IMR-90 (cell line): ENCODE measurements at regions not wholly inside any gene's neighbourhood (a gene's known extent, or its start where the extent isn't known, plus 50 kb on each side); places are given as distances from the start of the nearest gene placed in this dataset.

Experiments
- BHLHE40 ChIP-seq: fragments of 150-350 bp; IDR thresholded peaks from 2 replicates; pipeline ENCODE4 v1.6.1; 2016; ENCODE audit warnings: mild to moderate bottlenecking, low read depth, low read length
- CEBPB ChIP-seq: IDR thresholded peaks from 2 replicates; pipeline ENCODE4 v1.6.1; 2012; ENCODE audit warnings: low read depth, low read length, improper control_type of control experiment
- CHD1 ChIP-seq: IDR thresholded peaks from 2 replicates; pipeline ENCODE4 v1.6.1; 2012; ENCODE audit warnings: low read depth, low read length, improper control_type of control experiment
- CTCF ChIP-seq: conservative IDR thresholded peaks from 2 replicates; pipeline ENCODE4 v1.5.1; 2012; ENCODE audit warnings: mild to moderate bottlenecking, low read depth, low read length, improper control_type of control experiment
- MAFK ChIP-seq: IDR thresholded peaks from 2 replicates; pipeline ENCODE4 v1.6.1; 2012; ENCODE audit warnings: low read depth, low read length, improper control_type of control experiment
- MXI1 ChIP-seq: IDR thresholded peaks from 2 replicates; pipeline ENCODE4 v1.6.1; 2012; ENCODE audit warnings: low read depth, mild to moderate bottlenecking, low read length, moderate library complexity, borderline replicate concordance
- POLR2A ChIP-seq: IDR thresholded peaks from 2 replicates; pipeline ENCODE4 v1.6.1; 2012; ENCODE audit warnings: mild to moderate bottlenecking, low read depth, low read length
- RFX5 ChIP-seq: IDR thresholded peaks from 2 replicates; pipeline ENCODE4 v1.8.0; 2012; ENCODE audit warnings: low read depth, mild to moderate bottlenecking, low read length, moderate library complexity
- SMC3 ChIP-seq: fragments of 150-350 bp; IDR thresholded peaks from 2 replicates; pipeline ENCODE4 v1.6.1; 2016; ENCODE audit warnings: low read depth, mild to moderate bottlenecking, antibody characterized with exemption, low read length, moderate library complexity
- TF ChIP-seq, protein P1 (sequence below): fragments of 150-350 bp; IDR thresholded peaks from 2 replicates; pipeline ENCODE4 v1.6.1; 2017; ENCODE audit warnings: mild to moderate bottlenecking, antibody characterized with exemption, low read length, low read depth

GRCh38 chr10:88163572-88163971 is 300.1 kb downstream of the PTEN start:
- TF ChIP-seq POLR2A: no peak
- TF ChIP-seq CTCF: no peak
- no peak for TF ChIP-seq RFX5
- TF ChIP-seq BHLHE40: no peak
- TF ChIP-seq CHD1: no peak
- no peak for TF ChIP-seq MAFK
- TF ChIP-seq, protein P1, sequence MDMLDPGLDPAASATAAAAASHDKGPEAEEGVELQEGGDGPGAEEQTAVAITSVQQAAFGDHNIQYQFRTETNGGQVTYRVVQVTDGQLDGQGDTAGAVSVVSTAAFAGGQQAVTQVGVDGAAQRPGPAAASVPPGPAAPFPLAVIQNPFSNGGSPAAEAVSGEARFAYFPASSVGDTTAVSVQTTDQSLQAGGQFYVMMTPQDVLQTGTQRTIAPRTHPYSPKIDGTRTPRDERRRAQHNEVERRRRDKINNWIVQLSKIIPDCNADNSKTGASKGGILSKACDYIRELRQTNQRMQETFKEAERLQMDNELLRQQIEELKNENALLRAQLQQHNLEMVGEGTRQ: no peak
- TF ChIP-seq MXI1: no peak
- no peak for TF ChIP-seq SMC3
- TF ChIP-seq CEBPB: no peak
